ENCODE measurements at regions not wholly inside any gene's neighbourhood (a gene's known extent, or its start where the extent isn't known, plus 50 kb on each side); places are given as distances from the start of the nearest gene placed in this dataset. TPM values are rescaled to one million over a fixed set of nuclear protein-coding genes. Genes with fewer than 3 reads are reported as not detected.

- TF ChIP-seq, protein P1, sequence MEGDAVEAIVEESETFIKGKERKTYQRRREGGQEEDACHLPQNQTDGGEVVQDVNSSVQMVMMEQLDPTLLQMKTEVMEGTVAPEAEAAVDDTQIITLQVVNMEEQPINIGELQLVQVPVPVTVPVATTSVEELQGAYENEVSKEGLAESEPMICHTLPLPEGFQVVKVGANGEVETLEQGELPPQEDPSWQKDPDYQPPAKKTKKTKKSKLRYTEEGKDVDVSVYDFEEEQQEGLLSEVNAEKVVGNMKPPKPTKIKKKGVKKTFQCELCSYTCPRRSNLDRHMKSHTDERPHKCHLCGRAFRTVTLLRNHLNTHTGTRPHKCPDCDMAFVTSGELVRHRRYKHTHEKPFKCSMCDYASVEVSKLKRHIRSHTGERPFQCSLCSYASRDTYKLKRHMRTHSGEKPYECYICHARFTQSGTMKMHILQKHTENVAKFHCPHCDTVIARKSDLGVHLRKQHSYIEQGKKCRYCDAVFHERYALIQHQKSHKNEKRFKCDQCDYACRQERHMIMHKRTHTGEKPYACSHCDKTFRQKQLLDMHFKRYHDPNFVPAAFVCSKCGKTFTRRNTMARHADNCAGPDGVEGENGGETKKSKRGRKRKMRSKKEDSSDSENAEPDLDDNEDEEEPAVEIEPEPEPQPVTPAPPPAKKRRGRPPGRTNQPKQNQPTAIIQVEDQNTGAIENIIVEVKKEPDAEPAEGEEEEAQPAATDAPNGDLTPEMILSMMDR (IDR thresholded peaks at IDR 0.05 in 2 of 3, conservative IDR thresholded peaks at IDR 0.05 in 1 of 3; ENCODE audit: insufficient read depth in 2 of 3, low read depth in 1 of 3, low read length in 3 of 3): no peak
- TF ChIP-seq POLR2H (tag; IDR thresholded peaks at IDR 0.05; ENCODE audit: low read depth) (no peak), MAFG (tag; conservative IDR thresholded peaks at IDR 0.05) (no peak), SREBF1 (IDR thresholded peaks at IDR 0.05; ENCODE audit: borderline replicate concordance, low read depth, low read length) (no peak), ZNF695 (CRISPR knock-in tag; IDR thresholded peaks at IDR 0.05) (no peak), ZNF707 (CRISPR knock-in tag; conservative IDR thresholded peaks at IDR 0.05) (no peak)
Measured at GRCh38 chr3:67324554-67324953, 326.4 kb downstream of the KBTBD8 start (continued).

Small RNA genes in the stretch of these regions (microRNA-seq; reads per million reads assigned to microRNA genes)
- not detected for gene MIR4272 (ENCODE audit: borderline microRNAs expressed)
